ENCODE measurements at regions not wholly inside any gene's neighbourhood (a gene's known extent, or its start where the extent isn't known, plus 50 kb on each side); places are given as distances from the start of the nearest gene placed in this dataset.

- Histone ChIP-seq H3K27ac (no peak overlapping the region), H3K36me3 (no peaks in the 10 kb centered on the region), H3K27me3 (no peaks in the 10 kb centered on the region), H3K4me1 (peaks cover 0 to 9% of the 10 kb centered on the region in 2 donors), H3K4me3 (replicated peaks in 1 of 3) (no peak overlapping the region), H3K9me3 (no peaks in the 10 kb centered on the region)
- DNase-seq, result no peak
- WGBS, 2 donors, result 92 to 94% methylated on average over 10 to 11 of the region's 12 CpGs
- TF ChIP-seq, protein P1, sequence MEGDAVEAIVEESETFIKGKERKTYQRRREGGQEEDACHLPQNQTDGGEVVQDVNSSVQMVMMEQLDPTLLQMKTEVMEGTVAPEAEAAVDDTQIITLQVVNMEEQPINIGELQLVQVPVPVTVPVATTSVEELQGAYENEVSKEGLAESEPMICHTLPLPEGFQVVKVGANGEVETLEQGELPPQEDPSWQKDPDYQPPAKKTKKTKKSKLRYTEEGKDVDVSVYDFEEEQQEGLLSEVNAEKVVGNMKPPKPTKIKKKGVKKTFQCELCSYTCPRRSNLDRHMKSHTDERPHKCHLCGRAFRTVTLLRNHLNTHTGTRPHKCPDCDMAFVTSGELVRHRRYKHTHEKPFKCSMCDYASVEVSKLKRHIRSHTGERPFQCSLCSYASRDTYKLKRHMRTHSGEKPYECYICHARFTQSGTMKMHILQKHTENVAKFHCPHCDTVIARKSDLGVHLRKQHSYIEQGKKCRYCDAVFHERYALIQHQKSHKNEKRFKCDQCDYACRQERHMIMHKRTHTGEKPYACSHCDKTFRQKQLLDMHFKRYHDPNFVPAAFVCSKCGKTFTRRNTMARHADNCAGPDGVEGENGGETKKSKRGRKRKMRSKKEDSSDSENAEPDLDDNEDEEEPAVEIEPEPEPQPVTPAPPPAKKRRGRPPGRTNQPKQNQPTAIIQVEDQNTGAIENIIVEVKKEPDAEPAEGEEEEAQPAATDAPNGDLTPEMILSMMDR (IDR thresholded peaks at IDR 0.05), result no peak
- TF ChIP-seq POLR2A (IDR thresholded peaks at IDR 0.05), result no peak
- intact Hi-C loops (cut with DNase I), result no loop called here
Measured at GRCh38 chr11:69423611-69424385, 57.7 kb upstream of the LINC01488 start.

DNA sequence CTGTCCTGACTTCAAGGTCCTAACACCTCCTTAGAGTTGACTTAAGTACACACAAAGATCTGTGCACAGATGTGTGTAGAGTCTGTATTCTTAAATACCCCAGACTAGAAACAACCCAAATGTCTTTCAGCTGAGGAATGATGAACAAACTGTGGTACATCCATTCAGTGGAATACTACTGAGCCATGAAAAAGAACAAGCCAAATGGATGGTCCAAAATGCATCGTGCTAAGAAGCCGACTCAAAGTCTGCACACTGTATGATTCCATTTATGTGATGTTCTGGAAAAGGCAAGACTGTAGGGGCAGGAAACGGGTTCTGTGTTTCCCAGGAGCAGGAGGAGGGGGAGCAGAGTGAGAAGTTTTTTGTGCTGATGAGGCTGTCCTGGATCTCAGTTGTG lies 56.7 kb upstream of the LINC01488 start:
- Histone ChIP-seq H3K4me1 (peaks cover 0 to 9% of the 10 kb centered on the region in 2 donors), H3K9me3 (no peaks in the 10 kb centered on the region), H3K27me3 (no peaks in the 10 kb centered on the region), H3K36me3 (no peaks in the 10 kb centered on the region), H3K27ac (no peak overlapping the region), H3K4me3 (replicated peaks in 1 of 3) (no peak overlapping the region)
- WGBS, 2 donors, result 96 to 99% methylated on average over 3 of the region's 3 CpGs
- no peak for DNase-seq
- intact Hi-C loops (cut with DNase I), result no loop called here
- TF ChIP-seq POLR2A (IDR thresholded peaks at IDR 0.05), result no peak
- TF ChIP-seq, protein P1 (IDR thresholded peaks at IDR 0.05), result no peak

- H3K9me3 ChIP-seq, result no peaks in the 10 kb centered on the region
- TF ChIP-seq, protein P1 (IDR thresholded peaks at IDR 0.05), result no peak
- TF ChIP-seq POLR2A (IDR thresholded peaks at IDR 0.05), result no peak
- DNase-seq, result no peak
- H3K36me3 ChIP-seq, result no peaks in the 10 kb centered on the region
- intact Hi-C loops (cut with DNase I), result no loop called here
- no peaks in the 10 kb centered on the region for H3K27me3 ChIP-seq
- 91 to 95% methylated on average over 6 to 7 of the region's 7 CpGs for WGBS, 2 donors
- no peak overlapping the region for H3K27ac ChIP-seq
- H3K4me3 ChIP-seq (replicated peaks in 1 of 3), result no peak overlapping the region
- peaks cover 0 to 5% of the 10 kb centered on the region in 2 donors for H3K4me1 ChIP-seq
Measured at GRCh38 chr11:69425444-69425843, 56.0 kb upstream of the LINC01488 start.

- no peak overlapping the region for H3K4me3 ChIP-seq (replicated peaks in 1 of 3)
- TF ChIP-seq POLR2A (IDR thresholded peaks at IDR 0.05), result no peak
- TF ChIP-seq, protein P1 (IDR thresholded peaks at IDR 0.05), result no peak
- H3K9me3 ChIP-seq, result no peaks in the 10 kb centered on the region
- no peak overlapping the region for H3K27ac ChIP-seq
- H3K27me3 ChIP-seq, result no peaks in the 10 kb centered on the region
- H3K36me3 ChIP-seq, result no peaks in the 10 kb centered on the region
- DNase-seq, result no peak
- WGBS, 2 donors, result 89 to 93% methylated on average over 22 of the region's 22 CpGs
- H3K4me1 ChIP-seq, result no peaks in the 10 kb centered on the region
- intact Hi-C loops (cut with DNase I), result no loop called here
Measured at GRCh38 chr11:69425895-69426544, 55.4 kb upstream of the LINC01488 start.

- 63 to 71% methylated on average over 6 of the region's 6 CpGs for WGBS, 2 donors
- Histone ChIP-seq H3K27ac (no peak overlapping the region), H3K36me3 (no peaks in the 10 kb centered on the region), H3K4me3 (replicated peaks in 1 of 3) (no peak overlapping the region), H3K9me3 (no peaks in the 10 kb centered on the region), H3K4me1 (no peaks in the 10 kb centered on the region), H3K27me3 (no peaks in the 10 kb centered on the region)
- TF ChIP-seq POLR2A (IDR thresholded peaks at IDR 0.05), result no peak
- TF ChIP-seq, protein P1 (IDR thresholded peaks at IDR 0.05), result no peak
- intact Hi-C loops (cut with DNase I), result no loop called here
- no peak for DNase-seq
Measured at GRCh38 chr11:69427337-69427736, 54.1 kb upstream of the LINC01488 start.
